ENCODE measurements at regions not wholly inside any gene's neighbourhood (a gene's known extent, or its start where the extent isn't known, plus 50 kb on each side); places are given as distances from the start of the nearest gene placed in this dataset.

DNA sequence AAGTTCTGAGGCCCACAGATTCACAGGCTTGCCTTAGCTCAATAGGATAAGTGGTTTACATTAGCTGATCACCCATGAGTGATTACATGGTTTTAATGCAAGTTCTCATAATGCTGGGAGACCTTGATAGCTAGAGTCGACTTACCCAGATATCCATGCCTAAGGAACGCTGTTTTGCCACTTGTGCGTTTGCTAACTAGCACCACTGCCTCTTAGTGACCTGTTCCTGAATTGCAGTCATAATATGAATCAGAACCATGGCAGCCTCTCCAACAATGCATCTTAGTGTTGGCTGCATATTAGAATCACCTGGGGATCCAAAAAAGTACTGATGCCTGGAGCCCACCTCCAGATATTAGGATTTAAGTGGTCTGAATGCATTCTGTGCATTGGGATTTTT lies 251.1 kb upstream of the CDH5 start:
- TF ChIP-seq CTCF (IDR thresholded peaks at IDR 0.05) (no peak), EP300 (IDR thresholded peaks at IDR 0.05) (no peak), POLR2A (IDR thresholded peaks at IDR 0.05) (no peak), POLR2AphosphoS5 (IDR thresholded peaks at IDR 0.05) (no peak)
